HUES6 (cell line): ENCODE measurements at regions not wholly inside any gene's neighbourhood (a gene's known extent, or its start where the extent isn't known, plus 50 kb on each side); places are given as distances from the start of the nearest gene placed in this dataset.

Experiments
- H3K27ac ChIP-seq: 2 replicates; pipeline ENCODE4 v1.7.0; 2013; ENCODE audit warnings: low read depth, mild to moderate bottlenecking, low read length, inconsistent platforms
- H3K27me3 ChIP-seq: 2 replicates; pipeline ENCODE4 v1.6.1; 2013; ENCODE audit warnings: low read length; ENCODE audit not compliant: control insufficient read depth, insufficient read depth
- H3K36me3 ChIP-seq: 2 replicates; pipeline ENCODE4 v1.6.1; 2013; ENCODE audit warnings: low read length; ENCODE audit not compliant: control insufficient read depth, insufficient read depth
- H3K4me1 ChIP-seq: 2 replicates; pipeline ENCODE4 v1.6.1; 2013; ENCODE audit warnings: low read length; ENCODE audit not compliant: control insufficient read depth, insufficient read depth
- H3K4me3 ChIP-seq: 2 replicates; pipeline ENCODE4 v1.5.1; 2013; ENCODE audit warnings: low read depth, low read length
- H3K9ac ChIP-seq: one replicate; pipeline ENCODE4 v1.6.1; 2013; ENCODE audit warnings: mild to moderate bottlenecking, low read length
- H3K9me3 ChIP-seq: 2 replicates; pipeline ENCODE4 v1.6.1; 2013; ENCODE audit warnings: low read depth, low read length; ENCODE audit not compliant: control insufficient read depth, insufficient read depth

GRCh38 chr12:24605466-24605865 is 343.4 kb downstream of the BCAT1 start:
- Histone ChIP-seq H3K27ac (no peak overlapping the region), H3K9ac (no peak overlapping the region), H3K27me3 (no peaks in the 10 kb centered on the region), H3K36me3 (no peaks in the 10 kb centered on the region), H3K4me1 (peaks cover 7% of the 10 kb centered on the region), H3K9me3 (peaks cover 5% of the 10 kb centered on the region; the same call in 1 of the 2 replicates), H3K4me3 (no peak overlapping the region)

DNA sequence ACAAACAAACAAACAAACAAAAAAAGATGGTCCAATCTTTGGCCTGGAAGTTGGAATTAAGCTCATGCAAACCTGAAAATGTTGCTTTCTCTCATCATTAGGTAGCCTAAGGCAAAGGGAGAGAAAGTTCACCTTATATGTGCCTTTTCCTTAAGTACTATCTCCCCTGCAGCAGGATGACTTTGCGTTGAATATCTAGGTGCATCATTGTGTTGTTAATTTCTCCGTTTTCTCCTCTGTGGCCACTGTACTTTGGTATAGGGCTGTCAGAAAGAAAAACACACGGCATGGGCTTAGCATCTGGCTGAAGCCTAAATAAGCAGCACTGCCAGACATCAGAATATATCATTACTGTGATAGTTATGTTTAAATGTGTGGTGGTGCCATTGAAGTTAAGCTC is 345.5 kb downstream of the BCAT1 start:
- Histone ChIP-seq H3K9ac (no peak overlapping the region), H3K9me3 (no peaks in the 10 kb centered on the region; the same call in 1 of the 2 replicates), H3K36me3 (no peaks in the 10 kb centered on the region), H3K4me3 (no peak overlapping the region), H3K27me3 (no peaks in the 10 kb centered on the region), H3K4me1 (peaks cover 7% of the 10 kb centered on the region), H3K27ac (no peak overlapping the region)

- peaks cover 7% of the 10 kb centered on the region for H3K4me1 ChIP-seq
- H3K4me3 ChIP-seq, result no peak overlapping the region
- H3K36me3 ChIP-seq, result no peaks in the 10 kb centered on the region
- no peaks in the 10 kb centered on the region for H3K9me3 ChIP-seq
- no peaks in the 10 kb centered on the region for H3K27me3 ChIP-seq
- no peak overlapping the region for H3K9ac ChIP-seq
- no peak overlapping the region for H3K27ac ChIP-seq
Observed at GRCh38 chr12:24600996-24601395, 347.9 kb downstream of the BCAT1 start.

DNA sequence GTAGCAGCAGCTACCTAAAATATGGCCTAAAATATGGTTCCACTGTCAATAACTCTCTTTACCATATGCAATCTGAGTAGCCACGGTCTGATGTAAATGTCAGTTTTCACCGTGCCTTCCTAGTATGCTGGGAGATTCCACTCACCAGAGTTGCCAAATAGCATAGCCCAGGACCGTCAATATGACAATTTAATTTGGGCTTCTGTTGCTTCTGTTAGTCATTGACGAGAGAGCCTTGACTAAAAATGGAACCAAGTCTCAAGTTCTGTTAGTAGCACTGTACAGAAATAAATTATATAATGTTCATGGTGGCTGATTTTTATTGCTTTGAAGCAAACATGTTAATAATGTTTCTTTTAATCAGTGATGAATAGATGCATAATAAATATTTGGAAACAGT is 348.4 kb downstream of the BCAT1 start:
- H3K27ac ChIP-seq, result no peak overlapping the region
- peaks cover 7% of the 10 kb centered on the region for H3K4me1 ChIP-seq
- H3K36me3 ChIP-seq, result no peaks in the 10 kb centered on the region
- no peaks in the 10 kb centered on the region for H3K27me3 ChIP-seq
- no peak overlapping the region for H3K4me3 ChIP-seq
- no peaks in the 10 kb centered on the region for H3K9me3 ChIP-seq
- H3K9ac ChIP-seq, result no peak overlapping the region

GRCh38 chr12:24599736-24600135 is 349.2 kb downstream of the BCAT1 start:
- no peaks in the 10 kb centered on the region for H3K9me3 ChIP-seq
- no peaks in the 10 kb centered on the region for H3K36me3 ChIP-seq
- no peak overlapping the region for H3K9ac ChIP-seq
- H3K4me3 ChIP-seq, result no peak overlapping the region
- H3K27me3 ChIP-seq, result no peaks in the 10 kb centered on the region
- H3K27ac ChIP-seq, result no peak overlapping the region
- peaks cover 7% of the 10 kb centered on the region for H3K4me1 ChIP-seq

GRCh38 chr12:24597580-24597979 is 351.3 kb downstream of the BCAT1 start:
- H3K4me1 ChIP-seq, result no peaks in the 10 kb centered on the region
- no peaks in the 10 kb centered on the region for H3K9me3 ChIP-seq
- H3K4me3 ChIP-seq, result no peak overlapping the region
- H3K9ac ChIP-seq, result no peak overlapping the region
- no peaks in the 10 kb centered on the region for H3K27me3 ChIP-seq
- H3K36me3 ChIP-seq, result no peaks in the 10 kb centered on the region
- H3K27ac ChIP-seq, result no peak overlapping the region

DNA sequence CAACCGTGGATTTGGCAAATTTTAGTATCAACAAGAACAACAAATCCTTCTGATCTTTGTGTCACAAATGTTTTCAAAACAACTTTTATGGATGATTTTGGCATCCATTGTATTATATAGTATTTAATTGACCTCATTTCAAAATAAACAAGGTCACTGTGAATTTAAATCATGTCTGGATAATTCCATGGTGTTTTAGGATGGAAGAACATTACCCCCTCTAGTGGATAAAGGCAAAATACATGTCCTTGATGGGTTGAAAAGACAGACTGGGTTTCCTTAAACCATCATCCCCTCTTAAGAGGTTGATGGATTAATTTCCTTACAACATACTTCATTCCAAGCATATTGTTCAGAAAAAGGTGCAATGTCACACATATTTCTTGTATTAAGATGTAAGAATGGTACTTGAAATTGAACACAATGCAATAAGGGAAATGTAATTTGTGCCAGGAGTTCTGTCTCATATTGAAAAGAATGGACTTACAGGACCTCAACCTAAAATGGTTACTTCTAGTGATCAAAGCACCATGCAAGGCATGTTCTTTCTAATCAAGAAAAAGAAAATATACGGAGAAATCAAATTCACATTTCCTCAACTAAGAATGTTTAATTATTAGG is 352.0 kb downstream of the BCAT1 start:
- no peaks in the 10 kb centered on the region for H3K9me3 ChIP-seq
- H3K4me1 ChIP-seq, result peaks cover 2% of the 10 kb centered on the region; the same call in 1 of the 2 replicates
- H3K36me3 ChIP-seq, result no peaks in the 10 kb centered on the region
- no peak overlapping the region for H3K9ac ChIP-seq
- no peak overlapping the region for H3K27ac ChIP-seq
- no peaks in the 10 kb centered on the region for H3K27me3 ChIP-seq
- H3K4me3 ChIP-seq, result no peak overlapping the region

DNA sequence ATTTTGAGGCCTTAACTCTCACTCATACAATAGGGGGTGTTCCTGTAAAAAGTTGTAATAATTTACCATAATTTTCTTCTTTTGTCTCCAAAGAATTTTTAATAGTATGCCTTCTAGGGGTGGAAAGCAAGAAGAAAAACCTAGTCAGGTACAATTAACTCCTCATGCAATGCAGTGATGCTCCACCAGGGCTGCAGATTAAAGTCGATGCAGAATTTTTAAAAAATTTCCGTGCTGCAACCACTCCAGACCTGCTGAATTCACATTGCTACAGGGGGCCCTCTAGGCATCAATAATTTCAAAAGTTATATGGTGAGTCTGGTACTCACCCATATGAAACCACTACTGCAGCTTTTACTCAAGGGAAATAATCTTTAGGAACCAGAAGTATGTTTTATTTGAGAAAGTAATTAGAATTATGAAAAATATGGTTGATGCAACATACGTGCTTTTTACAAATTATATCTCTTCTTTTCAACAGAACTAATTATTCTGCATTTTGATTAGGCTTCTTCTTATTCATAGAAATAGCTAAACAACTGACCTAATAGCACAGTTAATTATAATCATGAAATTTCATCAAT is 353.2 kb downstream of the BCAT1 start:
- Histone ChIP-seq H3K4me3 (no peak overlapping the region), H3K9ac (no peak overlapping the region), H3K27me3 (no peaks in the 10 kb centered on the region), H3K36me3 (no peaks in the 10 kb centered on the region), H3K9me3 (no peaks in the 10 kb centered on the region), H3K4me1 (peaks cover 14% of the 10 kb centered on the region), H3K27ac (no peak overlapping the region)

DNA sequence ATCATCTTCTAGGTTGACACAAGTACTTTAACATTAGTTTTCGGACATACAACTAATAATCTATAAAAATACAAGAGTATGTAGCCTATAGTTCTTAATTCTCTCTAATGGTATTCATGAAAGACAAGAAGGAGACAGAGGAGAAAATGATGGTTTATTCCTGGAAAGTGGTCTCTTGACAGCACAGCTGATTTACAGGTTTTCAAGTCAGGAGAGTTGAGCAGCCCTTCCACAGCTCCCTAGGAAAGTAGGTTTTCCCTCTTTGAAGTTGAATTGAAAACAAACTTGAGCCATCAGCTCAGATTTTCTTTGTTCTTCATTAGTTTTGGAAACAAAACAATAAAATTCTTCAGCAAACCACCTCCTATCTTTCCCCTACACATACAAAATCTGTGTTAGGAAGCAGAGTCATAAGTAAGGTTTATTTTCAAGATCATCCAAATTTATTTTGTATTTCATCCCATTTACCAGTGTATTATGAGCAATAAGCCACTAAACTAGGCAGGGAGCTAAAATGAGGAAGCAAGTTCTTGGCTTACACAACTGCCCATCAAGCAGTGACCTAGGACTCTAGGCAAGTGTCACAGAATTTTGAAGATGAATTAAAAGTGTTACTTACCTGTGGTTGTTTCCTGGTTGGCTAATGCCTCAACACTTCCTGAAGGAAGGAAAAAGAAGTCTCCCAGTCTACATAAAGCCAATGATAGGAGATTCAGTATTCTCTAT is 357.0 kb downstream of the BCAT1 start:
- no peak overlapping the region for H3K27ac ChIP-seq
- no peaks in the 10 kb centered on the region for H3K9me3 ChIP-seq
- H3K27me3 ChIP-seq, result no peaks in the 10 kb centered on the region
- H3K36me3 ChIP-seq, result no peaks in the 10 kb centered on the region
- H3K9ac ChIP-seq, result no peak overlapping the region
- peaks cover 15% of the 10 kb centered on the region for H3K4me1 ChIP-seq
- no peak overlapping the region for H3K4me3 ChIP-seq

GRCh38 chr12:24591079-24591626 is 357.7 kb downstream of the BCAT1 start:
- peaks cover 15% of the 10 kb centered on the region for H3K4me1 ChIP-seq
- H3K9me3 ChIP-seq, result no peaks in the 10 kb centered on the region
- H3K9ac ChIP-seq, result no peak overlapping the region
- H3K4me3 ChIP-seq, result no peak overlapping the region
- H3K27ac ChIP-seq, result no peak overlapping the region
- H3K36me3 ChIP-seq, result no peaks in the 10 kb centered on the region
- no peaks in the 10 kb centered on the region for H3K27me3 ChIP-seq

DNA sequence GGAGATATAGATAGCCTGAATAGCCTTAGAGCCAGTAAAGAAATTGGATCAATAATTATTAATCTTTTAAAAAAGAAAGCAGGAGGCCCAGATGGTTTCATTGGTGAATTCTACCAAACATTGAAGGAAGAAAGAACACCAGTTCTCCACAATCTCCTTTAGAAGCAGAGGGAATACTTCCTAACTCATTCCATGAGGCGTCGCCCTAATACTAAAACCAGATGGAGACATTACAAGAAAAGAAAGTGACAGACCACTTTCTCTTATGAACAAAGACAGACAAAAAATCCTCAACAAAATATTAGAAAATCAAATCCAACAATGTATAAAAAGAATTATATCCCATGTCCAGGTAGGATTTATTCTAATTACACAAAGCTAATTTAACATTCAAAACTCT is 362.6 kb downstream of the BCAT1 start:
- H3K9ac ChIP-seq, result no peak overlapping the region
- H3K36me3 ChIP-seq, result no peaks in the 10 kb centered on the region
- H3K4me1 ChIP-seq, result peaks cover 7% of the 10 kb centered on the region
- no peak overlapping the region for H3K4me3 ChIP-seq
- H3K27me3 ChIP-seq, result no peaks in the 10 kb centered on the region
- no peaks in the 10 kb centered on the region for H3K9me3 ChIP-seq
- no peak overlapping the region for H3K27ac ChIP-seq
